Testis (tissue), 2 donors: ENCODE measurements at regions not wholly inside any gene's neighbourhood (a gene's known extent, or its start where the extent isn't known, plus 50 kb on each side); places are given as distances from the start of the nearest gene placed in this dataset.

Source experiments
- DNase-seq: peaks from one replicate; pipeline ENCODE4 v3.0.0-alpha.2; 2019
- H3K27ac ChIP-seq, 2 donors: fragments of 200-600 bp; sonication (generic); one replicate each; pipeline ENCODE4 v1.5.1; 2019
- H3K27me3 ChIP-seq: fragments of 200-600 bp; sonication (generic); one replicate; pipeline ENCODE4 v1.5.1; 2019
- H3K36me3 ChIP-seq: fragments of 200-600 bp; sonication (generic); one replicate; pipeline ENCODE4 v1.5.1; 2017; ENCODE audit warnings: low read depth; ENCODE audit errors: missing control alignments
- H3K4me1 ChIP-seq: fragments of 200-600 bp; sonication (generic); one replicate; pipeline ENCODE4 v1.5.1; 2019
- H3K4me3 ChIP-seq, 2 donors: fragments of 200-600 bp; sonication (generic); one replicate each; pipeline ENCODE4 v1.5.1; 2017 to 2019
- H3K9me3 ChIP-seq: fragments of 200-600 bp; sonication (generic); one replicate; pipeline ENCODE4 v1.5.1; 2017
- POLR2A ChIP-seq: fragments of 450-650 bp; IDR thresholded peaks from one replicate; pipeline ENCODE4 v1.6.1; 2017; ENCODE audit warnings: antibody characterized with exemption, mild to moderate bottlenecking, moderate library complexity
- whole genome bisulfite sequencing, 2 donors: methylation state at CpG; one replicate each; pipeline ENCODE4 v1.1.5; 2018; 5-methylcytosine and 5-hydroxymethylcytosine counted together
- intact Hi-C: fragments of 100-400 bp; cut with DNase I; formaldehyde crosslinking; loops from one replicate; pipeline ENCODE4 v1.15.1; 2023; ENCODE audit warnings: low total_unique reads
- TF ChIP-seq, protein P1 (sequence below), 3 experiments: fragments of 450-650 bp in 2 of 3; fragments of 200-600 bp in 1 of 3; sonication (generic) in 1 of 3; IDR thresholded peaks; one replicate each; pipeline ENCODE4 v1.5.1; 2016 to 2019; ENCODE audit warnings: antibody characterized with exemption in 3 of 3, mild to moderate bottlenecking in 2 of 3, moderate library complexity in 1 of 3

- no peak for DNase-seq
- intact Hi-C loops = no loop called here
Observed at GRCh38 chr3:38968891-38969290, 82.9 kb downstream of the SCN11A start.

DNA sequence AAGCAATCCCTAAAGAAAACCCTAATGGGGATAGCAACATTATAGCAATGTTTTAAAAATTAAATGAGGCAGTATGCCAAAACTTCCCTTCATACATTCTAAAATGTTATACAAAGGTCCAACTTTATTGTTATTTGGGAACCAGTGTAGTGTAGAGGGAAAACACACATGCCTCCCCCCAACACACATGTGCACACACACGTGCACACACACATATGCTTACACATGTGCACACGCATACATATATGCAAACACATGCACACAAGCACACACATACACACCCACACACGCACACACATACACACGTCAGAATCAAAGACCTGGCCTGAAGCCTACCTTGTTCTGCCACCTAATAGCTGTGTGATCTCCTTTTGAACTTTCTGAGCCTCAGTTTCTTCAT lies 83.3 kb downstream of the SCN11A start:
- intact Hi-C loops = no loop called here
- 79 to 93% methylated on average over 4 of the region's 4 CpGs for WGBS, 2 donors
- Histone ChIP-seq H3K4me1 (peaks cover 3% of the 10 kb centered on the region), H3K27me3 (no peaks in the 10 kb centered on the region), H3K9me3 (no peaks in the 10 kb centered on the region), H3K4me3 (no peak overlapping the region), H3K36me3 (no peaks in the 10 kb centered on the region), H3K27ac (no peak overlapping the region)
- TF ChIP-seq POLR2A = no peak
- TF ChIP-seq, protein P1, sequence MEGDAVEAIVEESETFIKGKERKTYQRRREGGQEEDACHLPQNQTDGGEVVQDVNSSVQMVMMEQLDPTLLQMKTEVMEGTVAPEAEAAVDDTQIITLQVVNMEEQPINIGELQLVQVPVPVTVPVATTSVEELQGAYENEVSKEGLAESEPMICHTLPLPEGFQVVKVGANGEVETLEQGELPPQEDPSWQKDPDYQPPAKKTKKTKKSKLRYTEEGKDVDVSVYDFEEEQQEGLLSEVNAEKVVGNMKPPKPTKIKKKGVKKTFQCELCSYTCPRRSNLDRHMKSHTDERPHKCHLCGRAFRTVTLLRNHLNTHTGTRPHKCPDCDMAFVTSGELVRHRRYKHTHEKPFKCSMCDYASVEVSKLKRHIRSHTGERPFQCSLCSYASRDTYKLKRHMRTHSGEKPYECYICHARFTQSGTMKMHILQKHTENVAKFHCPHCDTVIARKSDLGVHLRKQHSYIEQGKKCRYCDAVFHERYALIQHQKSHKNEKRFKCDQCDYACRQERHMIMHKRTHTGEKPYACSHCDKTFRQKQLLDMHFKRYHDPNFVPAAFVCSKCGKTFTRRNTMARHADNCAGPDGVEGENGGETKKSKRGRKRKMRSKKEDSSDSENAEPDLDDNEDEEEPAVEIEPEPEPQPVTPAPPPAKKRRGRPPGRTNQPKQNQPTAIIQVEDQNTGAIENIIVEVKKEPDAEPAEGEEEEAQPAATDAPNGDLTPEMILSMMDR (IDR thresholded peaks at IDR 0.05) = no peak
- no peak for DNase-seq

More at GRCh38 chr3:38968891-38969290, 82.9 kb downstream of the SCN11A start:
- Histone ChIP-seq H3K27ac (no peak overlapping the region), H3K4me3 (no peak overlapping the region), H3K9me3 (no peaks in the 10 kb centered on the region), H3K4me1 (peaks cover 3% of the 10 kb centered on the region), H3K27me3 (no peaks in the 10 kb centered on the region), H3K36me3 (no peaks in the 10 kb centered on the region)
- TF ChIP-seq POLR2A = no peak
- TF ChIP-seq, protein P1 (IDR thresholded peaks at IDR 0.05) = no peak
- WGBS, 2 donors = 67 to 71% methylated on average over 2 of the region's 2 CpGs

DNA sequence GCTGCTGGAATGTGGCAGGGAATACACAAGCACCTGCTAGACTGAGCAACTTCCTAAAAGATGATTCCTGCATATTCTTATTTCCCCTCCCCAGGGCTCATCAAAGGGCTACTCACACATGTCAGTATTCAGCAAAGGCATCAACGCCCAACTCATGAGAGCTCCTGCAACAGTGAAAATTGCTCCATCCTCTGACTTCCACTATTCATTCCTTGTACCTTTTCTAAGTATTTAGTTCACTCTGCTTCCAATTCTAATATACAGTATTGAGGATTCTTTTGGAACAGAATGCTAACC lies 84.1 kb downstream of the SCN11A start:
- WGBS, 2 donors = 71 to 80% methylated on average over 1 of the region's 1 CpG
- H3K27ac ChIP-seq = no peak overlapping the region
- H3K4me3 ChIP-seq = no peak overlapping the region
- no peak for DNase-seq
- intact Hi-C loops = no loop called here
- H3K9me3 ChIP-seq = no peaks in the 10 kb centered on the region
- H3K27me3 ChIP-seq = no peaks in the 10 kb centered on the region
- no peaks in the 10 kb centered on the region for H3K36me3 ChIP-seq
- no peak for TF ChIP-seq POLR2A
- TF ChIP-seq, protein P1 (IDR thresholded peaks at IDR 0.05) = no peak
- H3K4me1 ChIP-seq = peaks cover 3% of the 10 kb centered on the region

DNA sequence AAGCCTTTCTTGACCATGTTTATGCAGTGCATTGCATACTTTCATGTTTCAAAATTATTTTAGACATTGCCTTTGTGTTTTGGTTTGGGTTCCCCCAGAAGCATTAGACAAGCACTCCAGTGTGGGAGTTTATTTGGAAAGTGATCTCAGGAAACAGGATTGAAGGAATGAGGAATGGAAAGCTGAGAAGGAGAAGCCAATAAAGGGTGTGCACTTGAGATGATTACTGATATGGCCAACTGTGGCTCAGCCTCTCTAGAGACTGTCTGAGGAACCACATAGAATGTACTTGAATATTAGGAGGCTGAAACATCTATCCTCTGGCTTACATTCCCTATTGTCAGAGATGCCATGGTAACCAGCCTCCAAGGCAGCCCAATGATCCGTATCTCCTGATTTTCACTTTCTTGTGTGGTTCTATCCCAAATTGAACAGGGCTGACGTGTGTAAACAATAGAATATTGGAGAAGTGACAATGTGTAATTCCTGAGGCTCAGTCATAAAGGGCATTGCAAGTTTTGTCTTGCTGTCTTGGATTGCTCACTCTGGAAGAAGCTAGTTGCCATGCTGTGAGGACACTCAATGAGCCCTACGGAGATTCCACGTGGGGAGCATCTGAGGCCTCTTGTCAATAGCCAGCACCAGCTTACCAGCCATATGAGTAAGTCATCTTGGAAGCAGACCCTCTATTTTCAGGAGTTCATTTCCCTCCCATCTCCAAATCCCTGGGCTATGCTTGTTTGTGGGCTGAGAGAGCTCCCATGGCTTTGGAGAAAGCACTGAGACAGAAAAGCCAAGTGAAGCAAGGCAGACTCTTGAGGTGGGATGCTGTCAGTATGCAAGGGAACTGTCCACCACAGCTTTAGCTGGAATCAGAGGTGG lies 84.7 kb downstream of the SCN11A start:
- TF ChIP-seq, protein P1 (IDR thresholded peaks at IDR 0.05) = no peak
- no peak for TF ChIP-seq POLR2A
- Histone ChIP-seq H3K36me3 (no peaks in the 10 kb centered on the region), H3K27me3 (no peaks in the 10 kb centered on the region), H3K9me3 (no peaks in the 10 kb centered on the region), H3K27ac (no peak overlapping the region), H3K4me3 (no peak overlapping the region), H3K4me1 (peaks cover 3% of the 10 kb centered on the region)
- intact Hi-C loops = no loop called here
- DNase-seq = no peak
- WGBS, 2 donors = 85 to 90% methylated on average over 4 of the region's 4 CpGs

GRCh38 chr3:38964646-38965045 lies 87.1 kb downstream of the SCN11A start:
- Histone ChIP-seq H3K27ac (no peak overlapping the region), H3K4me1 (peaks cover 3% of the 10 kb centered on the region), H3K4me3 (no peak overlapping the region), H3K9me3 (no peaks in the 10 kb centered on the region), H3K27me3 (no peaks in the 10 kb centered on the region), H3K36me3 (no peaks in the 10 kb centered on the region)
- WGBS, 2 donors = 86 to 96% methylated on average over 4 of the region's 4 CpGs
- TF ChIP-seq, protein P1 (IDR thresholded peaks at IDR 0.05) = no peak
- no peak for TF ChIP-seq POLR2A
- DNase-seq = no peak
- intact Hi-C loops = no loop called here
